ENCODE measurements at regions not wholly inside any gene's neighbourhood (a gene's known extent, or its start where the extent isn't known, plus 50 kb on each side); places are given as distances from the start of the nearest gene placed in this dataset.
A peak's percentile ranks its signal among the peaks of the same experiment; 100 is the strongest.
"Not testable (repeated sequence)": the region's sequence is repeated elsewhere in the genome, so short reads cannot be mapped to it uniquely, and the experiment has no call there.

DNA sequence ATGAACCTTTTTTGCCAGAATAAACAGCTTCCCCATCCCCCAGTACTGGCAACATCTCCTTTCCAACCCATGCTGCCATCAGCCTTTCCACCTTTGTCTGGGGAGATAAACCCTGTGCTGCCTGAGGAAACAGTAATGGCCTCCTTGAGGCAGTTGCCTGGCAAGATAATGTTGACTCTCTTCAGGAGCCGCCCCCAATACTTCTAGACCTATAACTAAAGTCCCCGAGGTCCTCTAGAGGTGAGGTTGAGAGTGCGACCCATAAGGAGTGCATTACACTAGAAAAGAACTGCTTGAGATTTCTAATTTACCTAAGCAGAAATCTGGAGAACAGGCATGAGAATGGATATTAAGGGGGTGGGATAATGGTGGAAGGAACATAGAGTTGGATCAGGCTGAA, 963.2 kb upstream of the PCDH7 start:
- H3K4me3 Mint-ChIP-seq: no peak overlapping the region
- Histone ChIP-seq H3K4me3 (no peak overlapping the region), H2AFZ (peak overlapping the region; percentile 60), H3K27ac (ENCODE audit: low read depth) (no peak overlapping the region), H3K27me3 (ENCODE audit: insufficient read depth) (no peaks in the 10 kb centered on the region), H3K4me2 (no peak overlapping the region), H3K79me2 (replicated peaks; ENCODE audit: insufficient read depth) (no peaks in the 10 kb centered on the region), H3K9me2 (ENCODE audit: insufficient read depth) (peaks cover 4% of the 10 kb centered on the region; the same call in 1 of the 2 replicates), H3F3A (replicated peaks; ENCODE audit: low read depth) (no peaks in the 10 kb centered on the region), H3K36me3 (ENCODE audit: insufficient read depth) (no peaks in the 10 kb centered on the region), H3K4me1 (ENCODE audit: insufficient read depth) (no peaks in the 10 kb centered on the region), H4K20me1 (replicated peaks; ENCODE audit: insufficient read depth) (no peaks in the 10 kb centered on the region)
- H3K4me1 Mint-ChIP-seq: no peaks in the 10 kb centered on the region
- no peaks in the 10 kb centered on the region; the same call in 2 of the 3 replicates for H3K9me3 Mint-ChIP-seq
- H3K36me3 Mint-ChIP-seq (ENCODE audit: low read depth): no peaks in the 10 kb centered on the region
- DNase-seq (ENCODE audit: low spot score) (peak; percentile 43), ATAC-seq (peak; percentile 77)
- H3K27me3 Mint-ChIP-seq (ENCODE audit: insufficient read depth, low read depth, poor library complexity): no peaks in the 10 kb centered on the region
- H3K27ac Mint-ChIP-seq: no peak overlapping the region
- peak; percentile 37 to 46 for TF ChIP-seq CTCF (conservative IDR thresholded peaks at IDR 0.05; ENCODE audit: low read depth in 2 of 2)
- no peak for TF ChIP-seq EZH2phosphoT487 (IDR thresholded peaks at IDR 0.05; ENCODE audit: unreplicated experiment)

DNA sequence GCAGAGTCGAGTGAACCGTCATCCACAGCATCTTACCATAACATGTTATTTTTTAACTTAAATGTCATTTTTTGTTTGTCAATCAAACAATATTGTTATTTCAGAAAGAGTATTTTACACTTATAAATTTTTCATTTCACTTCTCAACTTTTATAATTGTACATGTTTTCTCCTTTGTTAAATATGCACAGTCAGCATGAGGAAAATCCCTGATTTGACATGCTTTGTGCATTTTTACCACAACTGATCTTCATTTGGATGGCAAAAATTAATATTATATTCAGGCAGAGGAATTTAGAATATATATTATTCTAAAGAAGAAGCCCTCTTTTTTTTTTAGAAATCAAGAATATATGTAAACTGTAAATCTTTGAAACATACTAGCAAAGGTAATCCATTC, 958.0 kb upstream of the PCDH7 start:
- DNase-seq (ENCODE audit: low spot score) (no peak), ATAC-seq (no peak)
- no peaks in the 10 kb centered on the region for H3K9me2 ChIP-seq (ENCODE audit: insufficient read depth)
- H3K4me2 ChIP-seq: no peak overlapping the region
- Mint-ChIP-seq H3K36me3 (ENCODE audit: low read depth) (no peaks in the 10 kb centered on the region), H3K4me1 (no peaks in the 10 kb centered on the region), H3K27me3 (ENCODE audit: insufficient read depth, low read depth, poor library complexity) (no peaks in the 10 kb centered on the region), H3K4me3 (no peak overlapping the region), H3K27ac (no peak overlapping the region), H3K9me3 (no peaks in the 10 kb centered on the region; the same call in 2 of the 3 replicates)
- no peak overlapping the region for H3K4me3 ChIP-seq
- TF ChIP-seq EZH2 (IDR thresholded peaks at IDR 0.05; ENCODE audit: low read depth, unreplicated experiment) (no peak), CREB1 (CRISPR knock-in tag; IDR thresholded peaks at IDR 0.05; ENCODE audit: low read depth) (no peak)
- TF ChIP-seq, protein P1, sequence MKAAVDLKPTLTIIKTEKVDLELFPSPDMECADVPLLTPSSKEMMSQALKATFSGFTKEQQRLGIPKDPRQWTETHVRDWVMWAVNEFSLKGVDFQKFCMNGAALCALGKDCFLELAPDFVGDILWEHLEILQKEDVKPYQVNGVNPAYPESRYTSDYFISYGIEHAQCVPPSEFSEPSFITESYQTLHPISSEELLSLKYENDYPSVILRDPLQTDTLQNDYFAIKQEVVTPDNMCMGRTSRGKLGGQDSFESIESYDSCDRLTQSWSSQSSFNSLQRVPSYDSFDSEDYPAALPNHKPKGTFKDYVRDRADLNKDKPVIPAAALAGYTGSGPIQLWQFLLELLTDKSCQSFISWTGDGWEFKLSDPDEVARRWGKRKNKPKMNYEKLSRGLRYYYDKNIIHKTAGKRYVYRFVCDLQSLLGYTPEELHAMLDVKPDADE (IDR thresholded peaks at IDR 0.05): no peak
- H3K27me3 ChIP-seq (ENCODE audit: insufficient read depth): no peaks in the 10 kb centered on the region
- no peaks in the 10 kb centered on the region for H3K79me2 ChIP-seq (replicated peaks; ENCODE audit: insufficient read depth)
- no peaks in the 10 kb centered on the region for H4K20me1 ChIP-seq (replicated peaks; ENCODE audit: insufficient read depth)
- H3F3A ChIP-seq (replicated peaks; ENCODE audit: low read depth): no peaks in the 10 kb centered on the region
- H2AFZ ChIP-seq: no peak overlapping the region
- no peaks in the 10 kb centered on the region for H3K4me1 ChIP-seq (ENCODE audit: insufficient read depth)
- H3K27ac ChIP-seq (ENCODE audit: low read depth): no peak overlapping the region
- no peaks in the 10 kb centered on the region for H3K36me3 ChIP-seq (ENCODE audit: insufficient read depth)

DNA sequence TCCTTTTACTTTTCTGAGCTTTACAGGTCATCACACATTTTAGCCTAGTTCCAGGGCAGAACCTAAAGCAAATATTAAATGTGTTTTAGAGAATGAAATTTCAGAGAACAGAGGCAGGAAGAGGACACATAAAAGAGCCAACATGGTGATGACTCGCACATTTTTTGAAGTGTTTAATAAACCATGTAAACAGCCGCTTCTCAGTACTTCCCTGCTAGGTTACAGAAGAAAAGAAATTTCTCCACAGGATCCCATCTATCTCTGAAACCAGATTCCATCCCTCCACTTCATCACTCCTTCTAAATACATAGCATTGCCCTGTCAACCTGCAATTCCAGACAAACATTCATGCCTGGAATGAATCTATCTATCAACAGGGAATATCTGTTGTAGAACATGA, 949.5 kb upstream of the PCDH7 start:
- H3K27ac ChIP-seq (ENCODE audit: low read depth): no peak overlapping the region
- H3K4me1 Mint-ChIP-seq: no peaks in the 10 kb centered on the region
- no peaks in the 10 kb centered on the region for H3K27me3 ChIP-seq (ENCODE audit: insufficient read depth)
- no peaks in the 10 kb centered on the region for H3K79me2 ChIP-seq (replicated peaks; ENCODE audit: insufficient read depth)
- H3K4me3 ChIP-seq: no peak overlapping the region
- TF ChIP-seq NANOG (IDR thresholded peaks at IDR 0.05; ENCODE audit: borderline replicate concordance) (no peak), REST (IDR thresholded peaks at IDR 0.05; ENCODE audit: unreplicated experiment) (no peak)
- no peaks in the 10 kb centered on the region for H3K9me3 Mint-ChIP-seq
- no peak overlapping the region for H2AFZ ChIP-seq
- no peaks in the 10 kb centered on the region for H3K27me3 Mint-ChIP-seq (ENCODE audit: insufficient read depth, low read depth, poor library complexity)
- no peaks in the 10 kb centered on the region for H4K20me1 ChIP-seq (replicated peaks; ENCODE audit: insufficient read depth)
- no peaks in the 10 kb centered on the region for H3K36me3 Mint-ChIP-seq (ENCODE audit: low read depth)
- DNase-seq (ENCODE audit: low spot score): no peak
- H3K4me1 ChIP-seq (ENCODE audit: insufficient read depth): no peaks in the 10 kb centered on the region
- H3F3A ChIP-seq (replicated peaks; ENCODE audit: low read depth): no peaks in the 10 kb centered on the region
- no peak overlapping the region for H3K27ac Mint-ChIP-seq
- ATAC-seq: no peak
- H3K36me3 ChIP-seq (ENCODE audit: insufficient read depth): no peaks in the 10 kb centered on the region
- no peak overlapping the region for H3K4me3 Mint-ChIP-seq
- no peak overlapping the region for H3K4me2 ChIP-seq
- H3K9me2 ChIP-seq (ENCODE audit: insufficient read depth): no peaks in the 10 kb centered on the region

DNA sequence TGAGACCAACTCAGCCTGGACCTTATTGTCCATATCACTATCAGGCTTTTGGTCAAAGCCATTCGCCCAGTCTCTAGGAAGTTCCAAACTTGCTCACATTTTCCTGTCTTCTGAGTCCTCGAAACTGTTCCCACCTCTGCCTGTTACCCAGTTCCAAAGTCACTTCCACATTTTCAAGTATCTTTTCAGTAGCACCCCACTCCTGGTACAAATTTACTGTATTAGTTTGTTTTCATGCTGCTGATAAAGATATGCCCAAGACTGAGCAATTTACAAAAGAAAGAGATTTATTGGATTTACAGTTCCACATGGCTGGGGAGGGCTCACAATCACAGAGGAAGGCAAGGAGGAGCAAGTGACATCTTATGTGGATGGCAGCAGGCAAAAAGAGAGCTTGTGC, 932.0 kb upstream of the PCDH7 start:
- not testable (repeated sequence) for H3K4me2 ChIP-seq; H3K27me3 Mint-ChIP-seq (ENCODE audit: insufficient read depth, low read depth, poor library complexity); H3K79me2 ChIP-seq (replicated peaks; ENCODE audit: insufficient read depth); H3K27ac Mint-ChIP-seq; H3K4me3 Mint-ChIP-seq; H3K27me3 ChIP-seq (ENCODE audit: insufficient read depth); H3K4me1 ChIP-seq (ENCODE audit: insufficient read depth); H2AFZ ChIP-seq; H3K4me3 ChIP-seq; H3K36me3 ChIP-seq (ENCODE audit: insufficient read depth); ATAC-seq; H4K20me1 ChIP-seq (replicated peaks; ENCODE audit: insufficient read depth); H3K9me2 ChIP-seq (ENCODE audit: insufficient read depth); H3K27ac ChIP-seq (ENCODE audit: low read depth); H3K4me1 Mint-ChIP-seq; H3F3A ChIP-seq (replicated peaks; ENCODE audit: low read depth); DNase-seq (ENCODE audit: low spot score)
- Mint-ChIP-seq H3K36me3 (ENCODE audit: low read depth) (peaks cover 25% of the 10 kb centered on the region), H3K9me3 (peaks cover 36% of the 10 kb centered on the region)
